ENCODE measurements at regions not wholly inside any gene's neighbourhood (a gene's known extent, or its start where the extent isn't known, plus 50 kb on each side); places are given as distances from the start of the nearest gene placed in this dataset.

DNA sequence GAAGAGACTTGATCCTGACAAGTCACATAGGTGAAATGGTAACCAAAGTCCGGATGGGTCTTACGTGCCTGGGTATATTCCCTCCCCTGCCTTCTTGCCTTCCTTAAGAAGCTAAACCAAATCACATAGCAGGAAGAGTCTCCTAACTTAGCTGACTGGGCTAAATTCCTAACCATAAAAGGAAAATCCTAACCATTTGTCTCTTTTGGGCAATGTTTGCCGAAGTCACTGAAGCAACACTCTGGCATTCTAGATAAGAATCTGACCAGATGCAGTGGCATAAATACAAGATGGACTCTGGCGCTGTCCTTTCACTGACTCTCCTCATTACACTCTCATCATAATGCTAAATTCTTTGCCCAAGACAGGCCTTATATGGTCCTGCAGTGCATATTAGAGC is 625.5 kb upstream of the RORB start:
- DNase-seq (ENCODE audit: low read depth, low spot score) = no peak
- TF ChIP-seq CTCF (conservative IDR thresholded peaks at IDR 0.05) = no peak
- no peaks in the 10 kb centered on the region for H3K27me3 Mint-ChIP-seq (ENCODE audit: low read depth)
- no peak overlapping the region for H3K27ac Mint-ChIP-seq (ENCODE audit: unreplicated experiment)
- H3K4me1 Mint-ChIP-seq = peaks cover 12% of the 10 kb centered on the region
- H3K9me3 Mint-ChIP-seq = no peaks in the 10 kb centered on the region
- no peak overlapping the region for H3K4me3 Mint-ChIP-seq
- no peaks in the 10 kb centered on the region for H3K36me3 Mint-ChIP-seq (ENCODE audit: low read depth)

- Mint-ChIP-seq H3K4me1 (peaks cover 12% of the 10 kb centered on the region), H3K9me3 (no peaks in the 10 kb centered on the region), H3K36me3 (ENCODE audit: low read depth) (no peaks in the 10 kb centered on the region)
These were observed 624.4 kb upstream of the RORB start for GRCh38 chr9:73872701-73873100.

GRCh38 chr9:73880101-73880500 is 617.0 kb upstream of the RORB start:
- TF ChIP-seq CTCF (conservative IDR thresholded peaks at IDR 0.05) = no peak
- H3K27me3 Mint-ChIP-seq (ENCODE audit: low read depth) = no peaks in the 10 kb centered on the region
- no peak for DNase-seq (ENCODE audit: low read depth, low spot score)
- no peak overlapping the region for H3K4me3 Mint-ChIP-seq
- H3K36me3 Mint-ChIP-seq (ENCODE audit: low read depth) = no peaks in the 10 kb centered on the region
- H3K9me3 Mint-ChIP-seq = peaks cover 3% of the 10 kb centered on the region
- no peaks in the 10 kb centered on the region for H3K4me1 Mint-ChIP-seq
- no peak overlapping the region for H3K27ac Mint-ChIP-seq (ENCODE audit: unreplicated experiment)

More at GRCh38 chr9:73872701-73873100, 624.4 kb upstream of the RORB start:
- no peak for DNase-seq (ENCODE audit: low read depth, low spot score)
- no peak for TF ChIP-seq CTCF (conservative IDR thresholded peaks at IDR 0.05)
- H3K27ac Mint-ChIP-seq (ENCODE audit: unreplicated experiment) = no peak overlapping the region
- H3K27me3 Mint-ChIP-seq (ENCODE audit: low read depth) = no peaks in the 10 kb centered on the region
- no peak overlapping the region for H3K4me3 Mint-ChIP-seq

DNA sequence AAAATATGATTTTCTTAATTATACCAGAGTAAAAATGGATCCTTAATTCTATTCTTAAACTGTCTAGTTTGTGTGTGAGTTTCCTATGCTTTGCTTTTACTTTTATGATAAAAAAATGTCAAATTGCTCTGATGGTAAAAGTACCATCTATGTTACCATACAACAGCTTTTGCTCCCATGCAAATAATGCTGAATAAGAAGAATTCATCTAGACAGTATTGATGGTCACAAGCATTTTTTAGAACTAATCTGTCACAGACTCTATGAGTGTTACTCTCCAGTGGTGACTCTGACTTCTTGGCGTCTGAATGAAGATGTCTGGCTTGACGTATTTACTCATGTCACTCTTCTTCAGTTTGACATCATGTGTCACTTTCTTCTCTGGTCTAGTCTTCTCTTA is 608.1 kb upstream of the RORB start:
- Mint-ChIP-seq H3K4me3 (no peak overlapping the region), H3K4me1 (no peaks in the 10 kb centered on the region), H3K9me3 (peaks cover 16% of the 10 kb centered on the region), H3K36me3 (ENCODE audit: low read depth) (peaks cover 3% of the 10 kb centered on the region), H3K27ac (ENCODE audit: unreplicated experiment) (no peak overlapping the region), H3K27me3 (ENCODE audit: low read depth) (no peaks in the 10 kb centered on the region)
- DNase-seq (ENCODE audit: low read depth, low spot score) = no peak
- TF ChIP-seq CTCF (conservative IDR thresholded peaks at IDR 0.05) = no peak

- Mint-ChIP-seq H3K9me3 (peaks cover 9% of the 10 kb centered on the region), H3K36me3 (ENCODE audit: low read depth) (no peaks in the 10 kb centered on the region), H3K4me3 (no peak overlapping the region), H3K27me3 (ENCODE audit: low read depth) (no peaks in the 10 kb centered on the region), H3K4me1 (no peaks in the 10 kb centered on the region), H3K27ac (ENCODE audit: unreplicated experiment) (no peak overlapping the region)
- no peak for DNase-seq (ENCODE audit: low read depth, low spot score)
- TF ChIP-seq CTCF (conservative IDR thresholded peaks at IDR 0.05) = no peak
These were observed 606.4 kb upstream of the RORB start for GRCh38 chr9:73890685-73891277.

Measured in neural crest cell (in vitro differentiated cells).